ENCODE measurements at regions not wholly inside any gene's neighbourhood (a gene's known extent, or its start where the extent isn't known, plus 50 kb on each side); places are given as distances from the start of the nearest gene placed in this dataset.

- TF ChIP-seq CTCF (IDR thresholded peaks at IDR 0.05) (no peak), EZH2 (IDR thresholded peaks at IDR 0.05; ENCODE audit: borderline replicate concordance, insufficient read depth, low read depth, low read length, poor library complexity, severe bottlenecking) (no peak)
Measured at GRCh38 chr14:28356819-28357218, 409.8 kb upstream of the FOXG1 start.
